ENCODE measurements at regions not wholly inside any gene's neighbourhood (a gene's known extent, or its start where the extent isn't known, plus 50 kb on each side); places are given as distances from the start of the nearest gene placed in this dataset.

DNA sequence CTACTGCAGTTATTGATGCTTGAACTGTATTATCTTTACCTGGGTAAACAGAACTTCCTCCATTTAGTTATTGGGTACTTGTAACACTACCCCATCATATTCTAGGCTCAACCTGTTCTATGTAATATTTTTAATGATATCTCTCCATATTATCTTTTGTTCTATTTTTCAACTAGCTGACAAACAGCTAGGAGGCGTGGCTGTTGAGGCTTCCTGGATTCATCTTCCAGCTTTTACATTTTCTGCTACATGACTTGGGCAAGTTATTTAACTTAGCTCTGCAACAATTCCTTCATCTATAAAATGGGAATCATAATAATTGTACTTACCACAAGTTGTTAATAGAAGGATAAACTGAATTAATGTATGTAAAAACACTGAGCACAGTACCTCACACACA is 349.3 kb downstream of the PTTG2 start:
- no peaks in the 10 kb centered on the region for H3K79me2 ChIP-seq (ENCODE audit: insufficient read depth, low read length)
- no peak overlapping the region for H2AFZ ChIP-seq (ENCODE audit: low read length)
- FAIRE-seq (no peak), ATAC-seq (no peak), DNase-seq (ENCODE audit: low spot score) (no peak)
- WGBS (ENCODE audit: low lambda C conversion rate) = 64% methylated on average over 1 of the region's 1 CpG
- CTCF ChIA-PET (ENCODE audit: low intra/inter-chr PET ratio, low total read pairs) = no interaction called here
- TF ChIP-seq ZNF101 (CRISPR knock-in tag; IDR thresholded peaks at IDR 0.05; ENCODE audit: borderline replicate concordance, low read depth) (no peak), NFIB (CRISPR knock-in tag; IDR thresholded peaks at IDR 0.05; ENCODE audit: borderline replicate concordance) (no peak), ZNF878 (CRISPR knock-in tag; IDR thresholded peaks at IDR 0.05) (no peak), ZFP62 (CRISPR knock-in tag; IDR thresholded peaks at IDR 0.05) (no peak), SP1 (IDR thresholded peaks at IDR 0.05) (no peak), SP1 (CRISPR knock-in tag; IDR thresholded peaks at IDR 0.05) (no peak), ZNF441 (CRISPR knock-in tag; IDR thresholded peaks at IDR 0.05; ENCODE audit: borderline replicate concordance) (no peak), ZNF552 (CRISPR knock-in tag; IDR thresholded peaks at IDR 0.05; ENCODE audit: borderline replicate concordance) (no peak), SOX6 (IDR thresholded peaks at IDR 0.05) (no peak), SOX6 (CRISPR knock-in tag; IDR thresholded peaks at IDR 0.05) (no peak), ZNF556 (CRISPR knock-in tag; IDR thresholded peaks at IDR 0.05; ENCODE audit: borderline replicate concordance) (no peak), DR1 (CRISPR knock-in tag; IDR thresholded peaks at IDR 0.05) (no peak)
- in situ Hi-C loops (cut with HindIII; ENCODE audit: extremely low pct_ligation_motif_present, low pct_unique_long_range_greater_than_20kb) (loop anchor here (25.0 kb wide), 1 partner anchor 247 kb away; no protein-coding TSS in a partner anchor), intact Hi-C loops (cut with micrococcal nuclease; ENCODE audit: unreplicated experiment) (no loop called here)
- H3K36me3 ChIP-seq (replicated peaks in 1 of 2; ENCODE audit: control insufficient read depth in 1 of 2, insufficient read depth in 2 of 2, low read length in 2 of 2) = no peaks in the 10 kb centered on the region
- no peak overlapping the region for H3K4me3 ChIP-seq (replicated peaks in 1 of 3; ENCODE audit: insufficient read depth in 1 of 3, low read depth in 2 of 3, low read length in 3 of 3)
- no peaks in the 10 kb centered on the region for H3K9me3 ChIP-seq (ENCODE audit: low read length)
- POLR2A ChIA-PET = no interaction called here
- no peak overlapping the region for H3K4me2 ChIP-seq (ENCODE audit: low read depth, low read length)
- H4K20me1 ChIP-seq (ENCODE audit: insufficient read depth, low read length) = no peaks in the 10 kb centered on the region
- no TSS peak for BruUV-seq (replicated peaks)
- no peaks in the 10 kb centered on the region; a peak in 1 of 5 replicates for H3K27me3 ChIP-seq (ENCODE audit: control insufficient read depth in 1 of 2, insufficient read depth in 2 of 2, low read length in 2 of 2)
- H3K27ac ChIP-seq (ENCODE audit: extremely low read length, insufficient read depth, low read length) = no peak overlapping the region
- H3K9ac ChIP-seq (ENCODE audit: insufficient read depth, low read depth, low read length) = no peak overlapping the region
- H3K4me1 ChIP-seq (ENCODE audit: insufficient read depth, low read length) = peaks cover 23% of the 10 kb centered on the region
